SK-N-SH (cell line): ENCODE measurements at regions not wholly inside any gene's neighbourhood (a gene's known extent, or its start where the extent isn't known, plus 50 kb on each side); places are given as distances from the start of the nearest gene placed in this dataset.

Source experiments
- CTCF ChIA-PET: fragments of 300-600, 350-600 bp; formaldehyde crosslinking; extraction: SDS; loops from one replicate; lab custom pipeline; 2021; lab: Yijun Ruan, JAX
- POLR2A ChIA-PET: fragments of 350-600 bp; sonication (Branson Sonifier 250); formaldehyde crosslinking; extraction: SDS; loops from one replicate; lab custom pipeline; 2020; ENCODE audit warnings: antibody characterized with exemption, inconsistent platforms; lab: Yijun Ruan, JAX
- DNase-seq: peaks from one replicate; pipeline ENCODE4 v3.0.0; 2012
- H2AFZ ChIP-seq: fragments of 200-600 bp; sonication (generic); 2 replicates; pipeline ENCODE4 v1.8.1; 2016; ENCODE audit warnings: antibody characterized with exemption, mild to moderate bottlenecking, low read depth
- H3F3A ChIP-seq: fragments of 200-600 bp; sonication (generic); replicated peaks from 2 replicates; pipeline ENCODE3; 2016; ENCODE audit warnings: antibody characterized with exemption, mild to moderate bottlenecking; ENCODE audit not compliant: insufficient read depth
- H3K27ac ChIP-seq, 2 experiments: fragments of 200-500 bp in 1 of 2; fragments of 200-600 bp in 1 of 2; sonication (Bioruptor generic) in 1 of 2; sonication (generic), shearing (Covaris generic) in 1 of 2; 2 replicates each; pipeline versions ENCODE4 v1.5.1 to v1.6.1; 2014 to 2016; ENCODE audit warnings: low read depth in 2 of 2, inconsistent platforms in 1 of 2, low read length in 1 of 2, mild to moderate bottlenecking in 1 of 2, mixed read lengths in 1 of 2
- H3K27me3 ChIP-seq: fragments of 200-600 bp; sonication (generic), shearing (Covaris generic); 2 replicates; pipeline ENCODE4 v1.6.1; 2016; ENCODE audit warnings: mixed run types; ENCODE audit not compliant: insufficient read depth
- H3K36me3 ChIP-seq, 2 experiments: fragments of 200-500 bp in 1 of 2; fragments of 200-600 bp in 1 of 2; sonication (Bioruptor generic) in 1 of 2; sonication (generic) in 1 of 2; replicated peaks in 1 of 2; 2 replicates each; pipeline versions ENCODE3 to v1.5.1; 2014 to 2016; ENCODE audit warnings: low read length in 1 of 2, mild to moderate bottlenecking in 1 of 2; ENCODE audit not compliant: insufficient read depth in 2 of 2, control insufficient read depth in 1 of 2
- H3K4me1 ChIP-seq, 2 experiments: fragments of 200-500 bp in 1 of 2; fragments of 200-600 bp in 1 of 2; sonication (Bioruptor generic) in 1 of 2; sonication (generic), shearing (Covaris generic) in 1 of 2; 2 replicates each; pipeline versions ENCODE4 v1.5.1 to v1.6.1; 2014 to 2016; ENCODE audit warnings: low read depth in 1 of 2, low read length in 1 of 2, mixed run types in 1 of 2; ENCODE audit not compliant: insufficient read depth in 2 of 2, control insufficient read depth in 1 of 2
- H3K4me2 ChIP-seq: fragments of 200-600 bp; sonication (generic), shearing (Covaris generic); 2 replicates; pipeline ENCODE4 v1.6.1; 2017; ENCODE audit warnings: mixed run types
- H3K4me3 ChIP-seq, 2 experiments: fragments of 200-500 bp in 1 of 2; fragments of 200-600 bp in 1 of 2; sonication (Bioruptor generic) in 1 of 2; sonication (generic), shearing (Covaris generic) in 1 of 2; 2 replicates each; pipeline versions ENCODE4 v1.5.1 to v1.8.1; 2014 to 2016; ENCODE audit warnings: low read depth in 2 of 2, inconsistent platforms in 1 of 2, low read length in 1 of 2, mild to moderate bottlenecking in 1 of 2, mixed read lengths in 1 of 2, moderate library complexity in 1 of 2
- H3K79me2 ChIP-seq: fragments of 200-600 bp; sonication (generic); 2 replicates; pipeline ENCODE4 v1.8.1; 2017; ENCODE audit warnings: mild to moderate bottlenecking; ENCODE audit not compliant: insufficient read depth
- H3K9ac ChIP-seq: fragments of 200-600 bp; sonication (generic); 2 replicates; pipeline ENCODE4 v1.6.1; 2017; ENCODE audit warnings: mixed run types
- H3K9me2 ChIP-seq: fragments of 200-600 bp; sonication (generic); 2 replicates; pipeline ENCODE4 v1.6.1; 2017; ENCODE audit warnings: mixed run types
- H3K9me3 ChIP-seq: fragments of 200-600 bp; sonication (generic); 2 replicates; pipeline ENCODE4 v1.6.1; 2017; ENCODE audit warnings: mixed run types, mild to moderate bottlenecking, moderate library complexity
- H4K20me1 ChIP-seq: fragments of 200-600 bp; sonication (generic); 2 replicates; pipeline ENCODE4 v1.6.1; 2017; ENCODE audit warnings: mild to moderate bottlenecking, mixed run types; ENCODE audit not compliant: insufficient read depth
- CHD2 ChIP-seq: fragments of 150-350 bp; IDR thresholded peaks from 2 replicates; pipeline ENCODE4 v1.6.1; 2018; ENCODE audit warnings: low read length; ENCODE audit not compliant: partially characterized antibody
- ELF1 ChIP-seq: IDR thresholded peaks from 2 replicates; pipeline ENCODE4 v1.4.0; 2012
- EP300 ChIP-seq, 2 experiments: IDR thresholded peaks; 2 replicates each; pipeline versions ENCODE4 v1.4.0 to v1.6.1; 2012; ENCODE audit warnings: borderline replicate concordance in 1 of 2, low read depth in 1 of 2, low read length in 1 of 2
- EZH2phosphoT487 ChIP-seq: fragments of 200-600 bp; sonication (generic); IDR thresholded peaks from 2 replicates; pipeline ENCODE4 v1.6.1; 2017; ENCODE audit warnings: low read depth, mixed run types, mild to moderate bottlenecking, antibody characterized with exemption, moderate library complexity, borderline replicate concordance
- FOSL2 ChIP-seq: IDR thresholded peaks from 2 replicates; pipeline ENCODE4 v1.4.0; 2012; ENCODE audit warnings: low read depth, mild to moderate bottlenecking, moderate library complexity, borderline replicate concordance
- FOXM1 ChIP-seq: IDR thresholded peaks from 2 replicates; pipeline ENCODE4 v1.4.0; 2012; ENCODE audit warnings: low read depth, mild to moderate bottlenecking
- GABPA ChIP-seq: IDR thresholded peaks from 2 replicates; pipeline ENCODE4 v1.4.0; 2012; ENCODE audit warnings: low read depth, mild to moderate bottlenecking
- MEF2A ChIP-seq: IDR thresholded peaks from 2 replicates; pipeline ENCODE4 v1.4.0; 2012; ENCODE audit warnings: low read depth, borderline replicate concordance
- MXI1 ChIP-seq: IDR thresholded peaks from 2 replicates; pipeline ENCODE4 v1.6.1; 2012; ENCODE audit warnings: mild to moderate bottlenecking, low read depth, low read length, improper control_type of control experiment
- NFIC ChIP-seq: IDR thresholded peaks from 2 replicates; pipeline ENCODE4 v1.4.0; 2012; ENCODE audit warnings: borderline replicate concordance
- RAD21 ChIP-seq: IDR thresholded peaks from 2 replicates; pipeline ENCODE4 v1.6.1; 2012; ENCODE audit warnings: mild to moderate bottlenecking, low read length
- RCOR1 ChIP-seq: fragments of 150-350 bp; IDR thresholded peaks from 2 replicates; pipeline ENCODE4 v1.6.1; 2017; ENCODE audit warnings: antibody characterized with exemption, low read length
- RFX5 ChIP-seq: IDR thresholded peaks from 2 replicates; pipeline ENCODE4 v1.6.1; 2012; ENCODE audit warnings: mild to moderate bottlenecking, improper control_type of control experiment, low read length
- RXRA ChIP-seq: IDR thresholded peaks from 2 replicates; pipeline ENCODE4 v1.4.0; 2012; ENCODE audit warnings: low read depth, mild to moderate bottlenecking, borderline replicate concordance
- SIN3A ChIP-seq: IDR thresholded peaks from 2 replicates; pipeline ENCODE4 v1.6.1; 2012; ENCODE audit warnings: low read depth, mild to moderate bottlenecking, low read length, moderate library complexity, borderline replicate concordance
- SMC3 ChIP-seq: IDR thresholded peaks from 2 replicates; pipeline ENCODE4 v1.6.1; 2012; ENCODE audit warnings: low read depth, low read length, improper control_type of control experiment
- TCF12 ChIP-seq: IDR thresholded peaks from 2 replicates; pipeline ENCODE4 v1.4.0; 2012
- YY1 ChIP-seq: IDR thresholded peaks from 2 replicates; pipeline ENCODE4 v1.4.0; 2012; ENCODE audit warnings: low read depth, mild to moderate bottlenecking
- WGBS: methylation state at CpG from one replicate; pipeline ENCODE4 v1.1.6; 2017; ENCODE audit warnings: low lambda C conversion rate; 5-methylcytosine and 5-hydroxymethylcytosine counted together
- TF ChIP-seq, protein P1 (sequence below): fragments of 150-350 bp; IDR thresholded peaks from 2 replicates; pipeline ENCODE4 v1.6.1; 2017; ENCODE audit warnings: antibody characterized with exemption, low read length, low read depth, borderline replicate concordance
- TF ChIP-seq, protein P2 (sequence below): IDR thresholded peaks from 2 replicates; pipeline ENCODE4 v1.6.1; 2012; ENCODE audit warnings: mild to moderate bottlenecking, low read depth, low read length, moderate library complexity
- TF ChIP-seq, protein P3 (sequence below): fragments of 150-350 bp; IDR thresholded peaks from 2 replicates; pipeline ENCODE4 v1.6.1; 2016; ENCODE audit warnings: mild to moderate bottlenecking, low read depth, low read length

DNA sequence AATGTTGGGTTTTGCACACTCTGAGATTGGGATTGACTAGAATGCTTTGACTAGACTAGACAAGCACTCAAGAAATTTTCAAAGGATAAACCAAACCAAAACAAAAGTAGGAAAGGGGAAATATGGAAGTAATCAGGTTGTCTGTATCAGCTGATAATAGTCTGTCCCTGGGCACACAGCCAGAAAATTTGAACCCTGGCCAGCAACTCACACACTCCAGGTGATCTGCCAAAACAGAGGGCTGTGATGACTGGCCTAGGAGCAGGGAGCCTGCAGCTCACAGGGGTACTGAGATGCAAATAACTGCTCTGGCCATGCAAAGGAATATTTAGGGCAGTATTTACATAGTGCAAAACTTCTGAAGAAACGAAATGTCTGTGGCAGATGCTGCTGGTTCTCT lies 112.3 kb upstream of the SMIM23 start:
- Histone ChIP-seq H3K36me3 (no peaks in the 10 kb centered on the region), H3K4me1 (peaks cover 0 to 7% of the 10 kb centered on the region in 2 experiments; a peak in 2 of 4 replicates), H3K4me3 (no peak overlapping the region), H3K4me2 (no peak overlapping the region), H3K27me3 (no peaks in the 10 kb centered on the region), H3K27ac (no peak overlapping the region), H4K20me1 (no peaks in the 10 kb centered on the region), H2AFZ (no peak overlapping the region), H3K9ac (no peak overlapping the region), H3F3A (no peaks in the 10 kb centered on the region), H3K9me3 (no peaks in the 10 kb centered on the region), H3K9me2 (no peaks in the 10 kb centered on the region), H3K79me2 (no peaks in the 10 kb centered on the region)
- 0% methylated on average over 1 of the region's 1 CpG for WGBS
- ChIA-PET CTCF (interaction anchor here (0.8 to 1.4 kb wide), 2 partner anchors 44 to 254 kb away, joined by 3 read pairs; no protein-coding TSS in a partner anchor), POLR2A (no interaction called here)
- TF ChIP-seq RFX5 (no peak), EP300 (IDR thresholded peaks at IDR 0.05; ENCODE audit: borderline replicate concordance in 1 of 2, low read depth in 1 of 2, low read length in 1 of 2) (peak in 1 of 2 experiments; percentile 25; a peak in 1 of 4 replicates)
- peak; percentile 61 for DNase-seq

DNA sequence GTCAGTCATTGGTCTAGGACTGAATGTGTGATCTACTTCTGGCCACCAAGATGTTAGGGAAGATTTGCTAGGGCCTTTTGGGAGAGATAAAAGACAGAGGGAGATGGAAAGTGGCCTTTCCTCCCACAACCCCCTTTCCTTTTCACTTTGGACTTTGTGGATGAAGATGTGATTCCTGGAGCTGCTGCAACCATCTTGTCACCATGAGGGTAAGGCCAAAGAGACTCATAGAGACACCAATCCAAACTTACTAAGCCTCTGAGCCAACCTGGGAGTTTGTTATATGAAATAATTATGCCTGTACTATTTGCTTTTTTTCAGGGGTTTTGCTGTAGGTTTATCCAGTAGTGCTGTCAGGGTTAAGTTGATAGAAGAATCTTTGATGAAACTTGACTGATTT lies 111.8 kb upstream of the SMIM23 start:
- no peak for DNase-seq
- H3K4me1 ChIP-seq: peaks cover 0 to 7% of the 10 kb centered on the region in 2 experiments; a peak in 2 of 4 replicates
- H3F3A ChIP-seq: no peaks in the 10 kb centered on the region
- H3K27ac ChIP-seq: no peak overlapping the region
- H3K79me2 ChIP-seq: no peaks in the 10 kb centered on the region
- H3K27me3 ChIP-seq: no peaks in the 10 kb centered on the region
- no peak overlapping the region for H3K9ac ChIP-seq
- no peaks in the 10 kb centered on the region for H3K36me3 ChIP-seq
- TF ChIP-seq, protein P1, sequence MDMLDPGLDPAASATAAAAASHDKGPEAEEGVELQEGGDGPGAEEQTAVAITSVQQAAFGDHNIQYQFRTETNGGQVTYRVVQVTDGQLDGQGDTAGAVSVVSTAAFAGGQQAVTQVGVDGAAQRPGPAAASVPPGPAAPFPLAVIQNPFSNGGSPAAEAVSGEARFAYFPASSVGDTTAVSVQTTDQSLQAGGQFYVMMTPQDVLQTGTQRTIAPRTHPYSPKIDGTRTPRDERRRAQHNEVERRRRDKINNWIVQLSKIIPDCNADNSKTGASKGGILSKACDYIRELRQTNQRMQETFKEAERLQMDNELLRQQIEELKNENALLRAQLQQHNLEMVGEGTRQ: no peak
- TF ChIP-seq FOXM1 (no peak), TCF12 (no peak), SIN3A (no peak), NFIC (no peak), YY1 (no peak), MXI1 (no peak), RAD21 (no peak), MEF2A (no peak), EZH2phosphoT487 (no peak), EP300 (IDR thresholded peaks at IDR 0.05; ENCODE audit: borderline replicate concordance in 1 of 2, low read depth in 1 of 2, low read length in 1 of 2) (no peak), RXRA (no peak), CHD2 (no peak), GABPA (no peak), ELF1 (no peak), FOSL2 (no peak), SMC3 (no peak), RCOR1 (no peak)
- TF ChIP-seq, protein P2, sequence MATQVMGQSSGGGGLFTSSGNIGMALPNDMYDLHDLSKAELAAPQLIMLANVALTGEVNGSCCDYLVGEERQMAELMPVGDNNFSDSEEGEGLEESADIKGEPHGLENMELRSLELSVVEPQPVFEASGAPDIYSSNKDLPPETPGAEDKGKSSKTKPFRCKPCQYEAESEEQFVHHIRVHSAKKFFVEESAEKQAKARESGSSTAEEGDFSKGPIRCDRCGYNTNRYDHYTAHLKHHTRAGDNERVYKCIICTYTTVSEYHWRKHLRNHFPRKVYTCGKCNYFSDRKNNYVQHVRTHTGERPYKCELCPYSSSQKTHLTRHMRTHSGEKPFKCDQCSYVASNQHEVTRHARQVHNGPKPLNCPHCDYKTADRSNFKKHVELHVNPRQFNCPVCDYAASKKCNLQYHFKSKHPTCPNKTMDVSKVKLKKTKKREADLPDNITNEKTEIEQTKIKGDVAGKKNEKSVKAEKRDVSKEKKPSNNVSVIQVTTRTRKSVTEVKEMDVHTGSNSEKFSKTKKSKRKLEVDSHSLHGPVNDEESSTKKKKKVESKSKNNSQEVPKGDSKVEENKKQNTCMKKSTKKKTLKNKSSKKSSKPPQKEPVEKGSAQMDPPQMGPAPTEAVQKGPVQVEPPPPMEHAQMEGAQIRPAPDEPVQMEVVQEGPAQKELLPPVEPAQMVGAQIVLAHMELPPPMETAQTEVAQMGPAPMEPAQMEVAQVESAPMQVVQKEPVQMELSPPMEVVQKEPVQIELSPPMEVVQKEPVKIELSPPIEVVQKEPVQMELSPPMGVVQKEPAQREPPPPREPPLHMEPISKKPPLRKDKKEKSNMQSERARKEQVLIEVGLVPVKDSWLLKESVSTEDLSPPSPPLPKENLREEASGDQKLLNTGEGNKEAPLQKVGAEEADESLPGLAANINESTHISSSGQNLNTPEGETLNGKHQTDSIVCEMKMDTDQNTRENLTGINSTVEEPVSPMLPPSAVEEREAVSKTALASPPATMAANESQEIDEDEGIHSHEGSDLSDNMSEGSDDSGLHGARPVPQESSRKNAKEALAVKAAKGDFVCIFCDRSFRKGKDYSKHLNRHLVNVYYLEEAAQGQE: no peak
- TF ChIP-seq, protein P3, sequence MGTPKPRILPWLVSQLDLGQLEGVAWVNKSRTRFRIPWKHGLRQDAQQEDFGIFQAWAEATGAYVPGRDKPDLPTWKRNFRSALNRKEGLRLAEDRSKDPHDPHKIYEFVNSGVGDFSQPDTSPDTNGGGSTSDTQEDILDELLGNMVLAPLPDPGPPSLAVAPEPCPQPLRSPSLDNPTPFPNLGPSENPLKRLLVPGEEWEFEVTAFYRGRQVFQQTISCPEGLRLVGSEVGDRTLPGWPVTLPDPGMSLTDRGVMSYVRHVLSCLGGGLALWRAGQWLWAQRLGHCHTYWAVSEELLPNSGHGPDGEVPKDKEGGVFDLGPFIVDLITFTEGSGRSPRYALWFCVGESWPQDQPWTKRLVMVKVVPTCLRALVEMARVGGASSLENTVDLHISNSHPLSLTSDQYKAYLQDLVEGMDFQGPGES: no peak
- H3K4me3 ChIP-seq: no peak overlapping the region
- no peaks in the 10 kb centered on the region for H3K9me3 ChIP-seq
- ChIA-PET POLR2A (no interaction called here), CTCF (interaction anchor here (0.8 to 1.4 kb wide), 2 partner anchors 44 to 255 kb away, joined by 3 read pairs; no protein-coding TSS in a partner anchor)
- H4K20me1 ChIP-seq: no peaks in the 10 kb centered on the region
- H3K4me2 ChIP-seq: no peak overlapping the region
- no peak overlapping the region for H2AFZ ChIP-seq
- H3K9me2 ChIP-seq: no peaks in the 10 kb centered on the region
